Brain microvascular endothelial cell (primary cell): ENCODE measurements at regions not wholly inside any gene's neighbourhood (a gene's known extent, or its start where the extent isn't known, plus 50 kb on each side); places are given as distances from the start of the nearest gene placed in this dataset.

Experiments used
- DNase-seq: peaks from one replicate; pipeline ENCODE4 v3.0.0-alpha.2; 2020
- H3K27ac ChIP-seq: fragments of 250-450 bp; sonication (Bioruptor Pico); 2 replicates; pipeline ENCODE4 v1.5.1; 2020; ENCODE audit warnings: mild to moderate bottlenecking, moderate library complexity
- H3K27me3 ChIP-seq: fragments of 250-450 bp; sonication (Bioruptor Pico); replicated peaks from 2 replicates; pipeline ENCODE4 v1.5.1; 2020; ENCODE audit warnings: mild to moderate bottlenecking
- H3K36me3 ChIP-seq: fragments of 250-450 bp; sonication (Bioruptor Pico); replicated peaks from 2 replicates; pipeline ENCODE4 v1.5.1; 2020; ENCODE audit warnings: mild to moderate bottlenecking
- H3K4me3 ChIP-seq: 2 replicates; pipeline ENCODE4 v1.5.1; 2011; ENCODE audit warnings: low read depth, mild to moderate bottlenecking, control low read depth, low read length, moderate library complexity
- CTCF ChIP-seq: IDR thresholded peaks from 2 replicates; pipeline ENCODE4 v1.5.1; 2011; ENCODE audit warnings: low read depth, mild to moderate bottlenecking, moderate library complexity, low read length, control low read depth, inconsistent platforms; ENCODE audit errors: missing control alignments
- in situ Hi-C: cut with HindIII; loops from 2 replicates; pipeline ENCODE4 v1.10.0; 2017; ENCODE audit warnings: low sequenced_read_pairs, low pct_ligation_motif_present

GRCh38 chr1:57898531-57898930 is 474.7 kb upstream of the DAB1 start:
- no peaks in the 10 kb centered on the region for H3K27me3 ChIP-seq
- TF ChIP-seq CTCF = no peak
- no peak overlapping the region for H3K27ac ChIP-seq
- in situ Hi-C loops = no loop called here
- H3K4me3 ChIP-seq = no peak overlapping the region
- DNase-seq = no peak
- no peaks in the 10 kb centered on the region for H3K36me3 ChIP-seq

GRCh38 chr1:57897581-57897980 is 473.7 kb upstream of the DAB1 start:
- no peaks in the 10 kb centered on the region for H3K36me3 ChIP-seq
- H3K27me3 ChIP-seq = no peaks in the 10 kb centered on the region
- in situ Hi-C loops = no loop called here
- no peak overlapping the region for H3K4me3 ChIP-seq
- no peak overlapping the region for H3K27ac ChIP-seq
- no peak for TF ChIP-seq CTCF
- no peak for DNase-seq

GRCh38 chr1:57894315-57894714 is 470.5 kb upstream of the DAB1 start:
- no peak overlapping the region for H3K4me3 ChIP-seq
- no peaks in the 10 kb centered on the region for H3K27me3 ChIP-seq
- in situ Hi-C loops = no loop called here
- H3K36me3 ChIP-seq = no peaks in the 10 kb centered on the region
- no peak for TF ChIP-seq CTCF
- H3K27ac ChIP-seq = no peak overlapping the region
- DNase-seq = no peak

- Histone ChIP-seq H3K27me3 (no peaks in the 10 kb centered on the region), H3K4me3 (no peak overlapping the region), H3K27ac (no peak overlapping the region), H3K36me3 (no peaks in the 10 kb centered on the region)
- in situ Hi-C loops = no loop called here
- TF ChIP-seq CTCF = no peak
- peak; percentile 4 for DNase-seq
Measured at GRCh38 chr1:57889676-57890320, 465.9 kb upstream of the DAB1 start.

GRCh38 chr1:57887964-57888491 is 464.2 kb upstream of the DAB1 start:
- Histone ChIP-seq H3K36me3 (no peaks in the 10 kb centered on the region), H3K4me3 (no peak overlapping the region), H3K27me3 (no peaks in the 10 kb centered on the region), H3K27ac (no peak overlapping the region)
- in situ Hi-C loops = no loop called here
- no peak for TF ChIP-seq CTCF
- DNase-seq = peak; percentile 1

GRCh38 chr1:57886376-57886775 is 462.5 kb upstream of the DAB1 start:
- TF ChIP-seq CTCF = no peak
- H3K27me3 ChIP-seq = no peaks in the 10 kb centered on the region
- H3K27ac ChIP-seq = no peak overlapping the region
- no peak overlapping the region for H3K4me3 ChIP-seq
- no peaks in the 10 kb centered on the region for H3K36me3 ChIP-seq
- in situ Hi-C loops = no loop called here
- DNase-seq = no peak
